PC-3 (cell line): ENCODE measurements at regions not wholly inside any gene's neighbourhood (a gene's known extent, or its start where the extent isn't known, plus 50 kb on each side); places are given as distances from the start of the nearest gene placed in this dataset.

Source experiments
- ATAC-seq: fragments of 200-7000 bp; cut with Tn5 transposase; 2 replicates; pipeline ENCODE4 v1.9.1; 2020; ENCODE audit warnings: mild to moderate bottlenecking, moderate library complexity
- BruUV-seq: library from RNA; stranded (reverse); fragments of 400-500 nt; replicated peaks from 2 replicates; lab custom pipeline; 2021; lab: Mats Ljungman, UMichigan
- CTCF ChIA-PET: fragments of 300-600 bp; sonication (Branson Sonifier 250); formaldehyde crosslinking; loops from one replicate; lab custom pipeline; 2022; ENCODE audit warnings: antibody characterized with exemption; lab: Charles Lee
- POLR2A ChIA-PET: fragments of 300-600 bp; sonication (Branson Sonifier 250); formaldehyde crosslinking; loops from one replicate; lab custom pipeline; 2022; ENCODE audit warnings: antibody characterized with exemption; ENCODE audit not compliant: unreplicated experiment; lab: Charles Lee
- DNase-seq: peaks from one replicate; pipeline ENCODE4 v3.0.0-alpha.2; 2015
- H2AFZ ChIP-seq: fragments of 300-600 bp; sonication (generic); 2 replicates; pipeline ENCODE4 v1.6.0; 2016; ENCODE audit warnings: antibody characterized with exemption, low read length
- H3F3A ChIP-seq: fragments of 300-600 bp; sonication (generic); one replicate; pipeline ENCODE4 v1.6.0; 2017; ENCODE audit warnings: antibody characterized with exemption, low read length, control low read depth, mild to moderate bottlenecking; ENCODE audit not compliant: unreplicated experiment
- H3K27ac ChIP-seq: fragments of 300-600 bp; sonication (generic); 2 replicates; pipeline ENCODE4 v1.5.1; 2016; ENCODE audit warnings: mild to moderate bottlenecking, low read length
- H3K27me3 ChIP-seq: fragments of 300-600 bp; sonication (generic); 2 replicates; pipeline ENCODE4 v1.6.1; 2016; ENCODE audit warnings: low read length, mixed read lengths
- H3K36me3 ChIP-seq: fragments of 300-600 bp; sonication (generic); 2 replicates; pipeline ENCODE4 v1.6.1; 2016; ENCODE audit warnings: low read depth, mixed run types, low read length, mixed read lengths
- H3K4me1 ChIP-seq: fragments of 300-600 bp; sonication (generic); 2 replicates; pipeline ENCODE4 v1.5.1; 2016; ENCODE audit warnings: low read length; ENCODE audit not compliant: insufficient read depth
- H3K4me2 ChIP-seq: fragments of 300-600 bp; sonication (generic); 2 replicates; pipeline ENCODE4 v1.6.0; 2016; ENCODE audit warnings: low read length
- H3K4me3 ChIP-seq: fragments of 300-600 bp; sonication (generic); 2 replicates; pipeline ENCODE4 v1.5.1; 2016; ENCODE audit warnings: mild to moderate bottlenecking, low read length, mixed read lengths
- H3K79me2 ChIP-seq: fragments of 300-600 bp; sonication (generic); 2 replicates; pipeline ENCODE4 v1.6.1; 2017; ENCODE audit warnings: low read length, mixed read lengths
- H3K9ac ChIP-seq: fragments of 300-600 bp; sonication (generic); 2 replicates; pipeline ENCODE4 v1.6.0; 2016; ENCODE audit warnings: mild to moderate bottlenecking, low read length
- H3K9me2 ChIP-seq: fragments of 300-600 bp; sonication (generic); replicated peaks from 2 replicates; pipeline ENCODE4 v1.6.1; 2016; ENCODE audit warnings: mixed run types, low read length, mixed read lengths
- H3K9me3 ChIP-seq: fragments of 300-600 bp; sonication (generic); 2 replicates; pipeline ENCODE4 v1.6.1; 2016; ENCODE audit warnings: low read length, mixed read lengths
- H4K20me1 ChIP-seq: fragments of 300-600 bp; sonication (generic); 2 replicates; pipeline ENCODE4 v1.6.1; 2016; ENCODE audit warnings: low read length, mixed read lengths
- EZH2 ChIP-seq: fragments of 300-600 bp; sonication (generic); IDR thresholded peaks from one replicate; pipeline ENCODE4 v1.6.1; 2017; ENCODE audit warnings: antibody characterized with exemption, mild to moderate bottlenecking, low read length; ENCODE audit not compliant: unreplicated experiment
- EZH2phosphoT487 ChIP-seq: fragments of 300-600 bp; sonication (generic); IDR thresholded peaks from 2 replicates; pipeline ENCODE4 v1.6.1; 2018; ENCODE audit warnings: mild to moderate bottlenecking, antibody characterized with exemption, low read length, borderline replicate concordance
- intact Hi-C: fragments of 100-400 bp; cut with micrococcal nuclease; formaldehyde crosslinking; loops from 2 replicates; pipeline ENCODE4 v1.9.0; 2023
- TF ChIP-seq, protein P1 (sequence below): fragments of 300-600 bp; sonication (generic); conservative IDR thresholded peaks from 2 replicates; pipeline ENCODE4 v1.5.1; 2017; ENCODE audit warnings: antibody characterized with exemption, low read depth, mild to moderate bottlenecking, low read length

DNA sequence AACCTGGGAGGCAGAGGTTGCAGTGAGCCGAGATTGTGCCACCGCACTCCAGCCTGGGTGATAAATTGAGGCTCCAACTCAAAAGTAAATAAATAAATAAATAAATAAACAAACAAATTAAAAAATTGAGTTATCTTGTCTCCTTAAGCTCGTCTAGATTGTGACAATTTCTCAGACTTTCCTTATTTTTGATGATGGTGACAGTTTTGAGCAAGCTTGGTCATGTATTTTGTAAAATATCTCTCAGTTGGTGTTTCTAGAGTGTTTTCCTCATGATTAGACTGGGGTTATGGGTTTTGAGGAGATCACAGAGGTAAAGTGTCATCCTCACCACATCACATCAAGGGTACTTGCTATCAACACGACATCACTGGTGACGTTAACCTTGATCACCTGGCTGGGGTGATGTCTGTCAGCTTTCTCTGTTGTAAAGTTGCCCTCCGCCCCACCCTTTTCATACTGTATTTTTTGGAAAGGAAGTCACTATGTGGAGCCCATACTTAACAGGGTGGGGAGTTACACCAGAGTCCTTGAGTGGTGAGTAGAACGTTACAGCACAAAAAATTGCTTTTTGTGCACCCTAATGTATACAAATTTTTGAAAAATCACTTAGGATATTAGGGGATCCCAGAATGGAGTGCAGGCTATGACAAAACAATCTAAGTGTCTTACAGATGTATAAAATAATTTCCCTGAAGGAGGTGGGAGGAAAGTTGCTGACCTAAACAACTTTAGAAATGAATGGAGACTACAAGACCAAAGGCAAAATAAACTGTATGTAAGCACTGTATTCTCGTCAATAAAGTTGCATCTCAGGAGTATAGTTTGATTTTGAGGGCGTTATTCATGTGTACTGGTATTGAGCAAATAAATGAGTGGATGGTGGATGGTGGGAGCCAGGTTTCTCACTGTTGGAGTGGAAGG lies 116.4 kb upstream of the SGK1 start:
- TF ChIP-seq, protein P1, sequence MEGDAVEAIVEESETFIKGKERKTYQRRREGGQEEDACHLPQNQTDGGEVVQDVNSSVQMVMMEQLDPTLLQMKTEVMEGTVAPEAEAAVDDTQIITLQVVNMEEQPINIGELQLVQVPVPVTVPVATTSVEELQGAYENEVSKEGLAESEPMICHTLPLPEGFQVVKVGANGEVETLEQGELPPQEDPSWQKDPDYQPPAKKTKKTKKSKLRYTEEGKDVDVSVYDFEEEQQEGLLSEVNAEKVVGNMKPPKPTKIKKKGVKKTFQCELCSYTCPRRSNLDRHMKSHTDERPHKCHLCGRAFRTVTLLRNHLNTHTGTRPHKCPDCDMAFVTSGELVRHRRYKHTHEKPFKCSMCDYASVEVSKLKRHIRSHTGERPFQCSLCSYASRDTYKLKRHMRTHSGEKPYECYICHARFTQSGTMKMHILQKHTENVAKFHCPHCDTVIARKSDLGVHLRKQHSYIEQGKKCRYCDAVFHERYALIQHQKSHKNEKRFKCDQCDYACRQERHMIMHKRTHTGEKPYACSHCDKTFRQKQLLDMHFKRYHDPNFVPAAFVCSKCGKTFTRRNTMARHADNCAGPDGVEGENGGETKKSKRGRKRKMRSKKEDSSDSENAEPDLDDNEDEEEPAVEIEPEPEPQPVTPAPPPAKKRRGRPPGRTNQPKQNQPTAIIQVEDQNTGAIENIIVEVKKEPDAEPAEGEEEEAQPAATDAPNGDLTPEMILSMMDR = no peak
- Histone ChIP-seq H3K9me2 (no peaks in the 10 kb centered on the region), H3K36me3 (no peaks in the 10 kb centered on the region), H3K4me2 (no peak overlapping the region), H3K4me1 (peaks cover 30% of the 10 kb centered on the region), H3K4me3 (no peak overlapping the region), H4K20me1 (no peaks in the 10 kb centered on the region), H2AFZ (no peak overlapping the region), H3K79me2 (no peaks in the 10 kb centered on the region), H3K27me3 (no peaks in the 10 kb centered on the region), H3K27ac (peak overlapping the region; percentile 30), H3F3A (no peaks in the 10 kb centered on the region), H3K9me3 (no peaks in the 10 kb centered on the region), H3K9ac (no peak overlapping the region)
- intact Hi-C loops = loop anchor here (10.0 kb wide), 1 partner anchor 211 kb away; no protein-coding TSS in a partner anchor
- no peak for ATAC-seq
- no peak for DNase-seq
- ChIA-PET CTCF (no interaction called here), POLR2A (no interaction called here)
- BruUV-seq = no TSS peak

DNA sequence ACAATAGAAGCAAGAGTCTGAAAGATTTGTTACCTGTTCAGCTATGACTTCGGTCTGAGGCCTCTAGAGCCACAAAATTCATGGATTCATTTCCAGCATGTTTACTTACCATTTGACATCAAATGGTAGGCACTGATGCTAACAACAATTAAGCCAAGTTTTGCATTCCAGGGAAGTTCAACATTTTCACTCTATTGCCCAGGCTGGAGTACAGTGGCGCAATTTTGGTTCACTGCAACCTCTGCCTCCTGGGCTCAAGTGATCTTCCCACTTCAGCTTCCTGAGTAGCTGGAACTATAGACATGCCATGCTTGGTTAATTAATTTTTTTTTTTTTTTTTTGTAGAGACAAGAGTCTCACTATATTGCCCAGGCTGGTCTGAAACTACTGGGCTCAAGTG lies 114.1 kb upstream of the SGK1 start:
- no TSS peak for BruUV-seq

DNA sequence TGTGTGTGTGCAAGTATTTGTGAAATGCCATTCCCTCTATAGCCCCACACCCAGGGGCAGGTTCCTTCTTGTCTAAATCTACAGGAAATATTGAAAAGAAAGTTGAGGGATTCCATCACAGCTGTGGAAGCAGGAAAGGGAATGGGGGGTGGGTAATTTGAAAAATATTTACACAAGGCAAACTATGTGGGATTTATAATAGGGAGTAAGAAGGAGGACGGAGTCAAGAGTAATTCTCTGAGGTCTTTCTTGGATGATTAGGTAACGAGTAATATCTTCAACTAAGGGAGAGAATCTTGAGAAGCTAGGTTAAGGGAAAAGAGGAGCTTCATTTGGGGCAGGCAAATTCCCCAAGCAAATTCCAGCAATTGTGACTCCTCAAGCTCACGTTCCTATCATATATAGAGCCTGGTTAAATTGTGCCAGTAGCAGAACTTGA lies 113.5 kb upstream of the SGK1 start:
- Histone ChIP-seq H3K9me2 (no peaks in the 10 kb centered on the region), H3F3A (no peaks in the 10 kb centered on the region), H3K79me2 (no peaks in the 10 kb centered on the region), H3K4me3 (no peak overlapping the region), H3K27me3 (no peaks in the 10 kb centered on the region), H2AFZ (no peak overlapping the region), H3K4me1 (peaks cover 25% of the 10 kb centered on the region), H3K4me2 (peak overlapping the region; percentile 3; the same call in 1 of the 2 replicates), H3K27ac (peak overlapping the region; percentile 30; the same call in 1 of the 2 replicates), H3K9ac (no peak overlapping the region), H3K9me3 (no peaks in the 10 kb centered on the region), H3K36me3 (no peaks in the 10 kb centered on the region), H4K20me1 (no peaks in the 10 kb centered on the region)
- DNase-seq (peak; percentile 21), ATAC-seq (no peak)
- no TSS peak for BruUV-seq
- ChIA-PET CTCF (no interaction called here), POLR2A (no interaction called here)
- TF ChIP-seq, protein P1 = no peak
- TF ChIP-seq EZH2phosphoT487 (no peak), EZH2 (no peak)
- intact Hi-C loops = loop anchor here (10.0 kb wide), 1 partner anchor 213 kb away; no protein-coding TSS in a partner anchor

More for the DNA sequence above, 114.1 kb upstream of the SGK1 start:
- H3K4me3 ChIP-seq = no peak overlapping the region
- no peaks in the 10 kb centered on the region for H3K9me2 ChIP-seq
- H3K79me2 ChIP-seq = no peaks in the 10 kb centered on the region
- CTCF ChIA-PET = no interaction called here
- intact Hi-C loops = loop anchor here (10.0 kb wide), 1 partner anchor 213 kb away; no protein-coding TSS in a partner anchor
- H3K4me2 ChIP-seq = no peak overlapping the region; the same call in 1 of the 2 replicates
- no peak overlapping the region for H3K9ac ChIP-seq
- DNase-seq (no peak), ATAC-seq (no peak)
- POLR2A ChIA-PET = no interaction called here
- H3K4me1 ChIP-seq = peaks cover 31% of the 10 kb centered on the region
- H2AFZ ChIP-seq = no peak overlapping the region
- TF ChIP-seq, protein P1 = no peak
- H3K36me3 ChIP-seq = no peaks in the 10 kb centered on the region
- H3F3A ChIP-seq = no peaks in the 10 kb centered on the region
- H3K9me3 ChIP-seq = no peaks in the 10 kb centered on the region
- H3K27ac ChIP-seq = peak overlapping the region; percentile 30; the same call in 1 of the 2 replicates
- no peaks in the 10 kb centered on the region for H4K20me1 ChIP-seq
- H3K27me3 ChIP-seq = no peaks in the 10 kb centered on the region
